NOMO-1 treated with dmso at 0.1 percent for 144 hours (cell line): ENCODE measurements at regions not wholly inside any gene's neighbourhood (a gene's known extent, or its start where the extent isn't known, plus 50 kb on each side); places are given as distances from the start of the nearest gene placed in this dataset.

ENCODE experiments used
- DNase-seq: peaks from one replicate; lab custom pipeline; 2025; ENCODE audit not compliant: unreplicated experiment; lab: John Stamatoyannopoulos, UW

GRCh38 chr21:38147391-38147790 lies 109.4 kb upstream of the KCNJ15 start:
- DNase-seq: no peak

- no peak for DNase-seq
Observed at GRCh38 chr21:38148046-38148445, 108.7 kb upstream of the KCNJ15 start.

GRCh38 chr21:38151021-38151645 lies 105.7 kb upstream of the KCNJ15 start:
- no peak for DNase-seq

- no peak for DNase-seq
Observed at GRCh38 chr21:38156200-38156599, 100.6 kb upstream of the KCNJ15 start.

GRCh38 chr21:38159355-38159754 lies 97.4 kb upstream of the KCNJ15 start:
- peak; percentile 39 for DNase-seq

- no peak for DNase-seq
Observed at GRCh38 chr21:38165466-38166172, 91.2 kb upstream of the KCNJ15 start.

GRCh38 chr21:38166173-38166535 lies 90.6 kb upstream of the KCNJ15 start:
- DNase-seq: no peak

GRCh38 chr21:38167345-38167744 lies 89.4 kb upstream of the KCNJ15 start:
- no peak for DNase-seq

- DNase-seq: no peak
Observed at GRCh38 chr21:38170283-38170682, 86.5 kb upstream of the KCNJ15 start.

GRCh38 chr21:38170704-38171682 lies 85.8 kb upstream of the KCNJ15 start:
- DNase-seq: no peak

GRCh38 chr21:38171723-38172344 lies 85.0 kb upstream of the KCNJ15 start:
- no peak for DNase-seq

GRCh38 chr21:38173276-38174035 lies 83.3 kb upstream of the KCNJ15 start:
- DNase-seq: no peak

- no peak for DNase-seq
Observed at GRCh38 chr21:38175306-38175705, 81.5 kb upstream of the KCNJ15 start.

GRCh38 chr21:38177919-38178652 lies 78.7 kb upstream of the KCNJ15 start:
- DNase-seq: no peak

GRCh38 chr21:38178653-38179470 lies 77.9 kb upstream of the KCNJ15 start:
- DNase-seq: no peak

- no peak for DNase-seq
Observed at GRCh38 chr21:38179511-38179910, 77.3 kb upstream of the KCNJ15 start.

GRCh38 chr21:38181096-38181495 lies 75.7 kb upstream of the KCNJ15 start:
- no peak for DNase-seq

GRCh38 chr21:38182370-38182985 lies 74.3 kb upstream of the KCNJ15 start:
- no peak for DNase-seq

GRCh38 chr21:38183961-38184360 lies 72.8 kb upstream of the KCNJ15 start:
- no peak for DNase-seq
